B cell (primary cell): ENCODE measurements at regions not wholly inside any gene's neighbourhood (a gene's known extent, or its start where the extent isn't known, plus 50 kb on each side); places are given as distances from the start of the nearest gene placed in this dataset.

Experiments
- EZH2 ChIP-seq: IDR thresholded peaks from 2 replicates; pipeline ENCODE4 v1.6.1; 2012; ENCODE audit warnings: borderline replicate concordance, low read depth, mild to moderate bottlenecking, moderate library complexity, low read length; ENCODE audit not compliant: insufficient read depth, poor library complexity, severe bottlenecking
- TF ChIP-seq, protein P1 (sequence below): fragments of 200-600 bp; IDR thresholded peaks from one replicate; pipeline ENCODE4 v1.8.0; 2022; ENCODE audit warnings: antibody characterized with exemption, mild to moderate bottlenecking

DNA sequence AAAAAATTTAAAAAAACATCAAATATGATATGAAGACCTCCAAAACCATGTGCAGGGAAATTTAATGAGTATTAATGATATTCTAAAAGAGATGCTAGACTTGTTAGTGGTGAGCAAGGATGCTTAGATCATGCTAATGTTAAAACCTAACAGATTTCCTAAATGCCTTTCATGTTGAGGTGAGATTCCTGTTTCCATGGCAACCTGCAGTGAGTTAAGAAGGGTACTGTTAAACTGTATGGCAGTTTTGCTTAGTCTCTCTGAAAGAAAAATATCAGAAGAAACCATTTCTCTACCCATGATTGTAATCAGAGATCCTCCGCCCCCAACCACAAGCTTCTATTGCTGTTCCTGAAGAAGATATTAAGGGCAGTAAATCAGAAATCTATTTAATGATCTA lies 321.6 kb upstream of the LRRC7 start:
- no peak for TF ChIP-seq EZH2
- TF ChIP-seq, protein P1, sequence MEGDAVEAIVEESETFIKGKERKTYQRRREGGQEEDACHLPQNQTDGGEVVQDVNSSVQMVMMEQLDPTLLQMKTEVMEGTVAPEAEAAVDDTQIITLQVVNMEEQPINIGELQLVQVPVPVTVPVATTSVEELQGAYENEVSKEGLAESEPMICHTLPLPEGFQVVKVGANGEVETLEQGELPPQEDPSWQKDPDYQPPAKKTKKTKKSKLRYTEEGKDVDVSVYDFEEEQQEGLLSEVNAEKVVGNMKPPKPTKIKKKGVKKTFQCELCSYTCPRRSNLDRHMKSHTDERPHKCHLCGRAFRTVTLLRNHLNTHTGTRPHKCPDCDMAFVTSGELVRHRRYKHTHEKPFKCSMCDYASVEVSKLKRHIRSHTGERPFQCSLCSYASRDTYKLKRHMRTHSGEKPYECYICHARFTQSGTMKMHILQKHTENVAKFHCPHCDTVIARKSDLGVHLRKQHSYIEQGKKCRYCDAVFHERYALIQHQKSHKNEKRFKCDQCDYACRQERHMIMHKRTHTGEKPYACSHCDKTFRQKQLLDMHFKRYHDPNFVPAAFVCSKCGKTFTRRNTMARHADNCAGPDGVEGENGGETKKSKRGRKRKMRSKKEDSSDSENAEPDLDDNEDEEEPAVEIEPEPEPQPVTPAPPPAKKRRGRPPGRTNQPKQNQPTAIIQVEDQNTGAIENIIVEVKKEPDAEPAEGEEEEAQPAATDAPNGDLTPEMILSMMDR = no peak
